Fibroblast of mammary gland (primary cell): ENCODE measurements at regions not wholly inside any gene's neighbourhood (a gene's known extent, or its start where the extent isn't known, plus 50 kb on each side); places are given as distances from the start of the nearest gene placed in this dataset.

Source experiments
- DNase-seq: peaks from one replicate; pipeline ENCODE4 v3.0.0-alpha.2; 2010; ENCODE audit warnings: low read depth
- H3K4me3 ChIP-seq: 2 replicates; pipeline ENCODE4 v1.5.1; 2011; ENCODE audit warnings: low read depth, mild to moderate bottlenecking, low read length, moderate library complexity; ENCODE audit not compliant: control insufficient read depth
- TF ChIP-seq, protein P1 (sequence below): conservative IDR thresholded peaks from 2 replicates; pipeline ENCODE4 v1.5.1; 2011; ENCODE audit warnings: low read depth, low read length, inconsistent platforms; ENCODE audit not compliant: control insufficient read depth, insufficient read depth

- TF ChIP-seq, protein P1, sequence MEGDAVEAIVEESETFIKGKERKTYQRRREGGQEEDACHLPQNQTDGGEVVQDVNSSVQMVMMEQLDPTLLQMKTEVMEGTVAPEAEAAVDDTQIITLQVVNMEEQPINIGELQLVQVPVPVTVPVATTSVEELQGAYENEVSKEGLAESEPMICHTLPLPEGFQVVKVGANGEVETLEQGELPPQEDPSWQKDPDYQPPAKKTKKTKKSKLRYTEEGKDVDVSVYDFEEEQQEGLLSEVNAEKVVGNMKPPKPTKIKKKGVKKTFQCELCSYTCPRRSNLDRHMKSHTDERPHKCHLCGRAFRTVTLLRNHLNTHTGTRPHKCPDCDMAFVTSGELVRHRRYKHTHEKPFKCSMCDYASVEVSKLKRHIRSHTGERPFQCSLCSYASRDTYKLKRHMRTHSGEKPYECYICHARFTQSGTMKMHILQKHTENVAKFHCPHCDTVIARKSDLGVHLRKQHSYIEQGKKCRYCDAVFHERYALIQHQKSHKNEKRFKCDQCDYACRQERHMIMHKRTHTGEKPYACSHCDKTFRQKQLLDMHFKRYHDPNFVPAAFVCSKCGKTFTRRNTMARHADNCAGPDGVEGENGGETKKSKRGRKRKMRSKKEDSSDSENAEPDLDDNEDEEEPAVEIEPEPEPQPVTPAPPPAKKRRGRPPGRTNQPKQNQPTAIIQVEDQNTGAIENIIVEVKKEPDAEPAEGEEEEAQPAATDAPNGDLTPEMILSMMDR = no peak
- DNase-seq = no peak
- H3K4me3 ChIP-seq = no peak overlapping the region
Observed at GRCh38 chr5:136629125-136629792, 263.9 kb upstream of the TRPC7 start.

GRCh38 chr5:136626531-136626930 is 261.2 kb upstream of the TRPC7 start:
- H3K4me3 ChIP-seq = no peak overlapping the region
- TF ChIP-seq, protein P1 = no peak

DNA sequence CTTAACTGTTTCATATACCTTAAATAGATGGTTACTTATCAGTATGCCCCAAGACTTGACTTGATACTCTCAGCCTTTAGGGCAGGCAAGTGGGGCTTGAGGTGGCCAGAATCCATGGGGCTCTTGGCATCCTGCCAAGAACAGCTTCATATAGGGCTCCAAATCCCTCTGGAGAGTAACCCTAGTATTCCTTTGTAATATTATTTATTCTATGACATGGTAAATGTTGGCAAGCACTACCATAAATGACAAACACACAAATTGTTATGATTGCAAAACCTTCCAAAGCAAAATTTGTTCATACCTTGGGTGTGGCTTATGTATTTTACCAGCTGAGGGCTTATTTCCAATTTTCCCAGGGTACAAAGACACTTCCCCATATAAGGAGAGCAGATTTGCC is 257.4 kb upstream of the TRPC7 start:
- H3K4me3 ChIP-seq = no peak overlapping the region
- TF ChIP-seq, protein P1 = no peak
- DNase-seq = no peak

More at GRCh38 chr5:136626531-136626930, 261.2 kb upstream of the TRPC7 start:
- no peak for DNase-seq

GRCh38 chr5:136621743-136622142 is 256.4 kb upstream of the TRPC7 start:
- H3K4me3 ChIP-seq = no peak overlapping the region
- TF ChIP-seq, protein P1 = no peak
- no peak for DNase-seq

- no peak overlapping the region for H3K4me3 ChIP-seq
- TF ChIP-seq, protein P1 = no peak
- DNase-seq = no peak
Observed at GRCh38 chr5:136620621-136621020, 255.3 kb upstream of the TRPC7 start.

GRCh38 chr5:136620016-136620419 is 254.7 kb upstream of the TRPC7 start:
- peak; percentile 3 for DNase-seq
- H3K4me3 ChIP-seq = no peak overlapping the region
- TF ChIP-seq, protein P1 = no peak
